Esophagus squamous epithelium (tissue), 4 donors: ENCODE measurements at regions not wholly inside any gene's neighbourhood (a gene's known extent, or its start where the extent isn't known, plus 50 kb on each side); places are given as distances from the start of the nearest gene placed in this dataset.

ENCODE experiments used
- POLR2A ChIP-seq, 4 donors: fragments of 450-650 bp; IDR thresholded peaks; one replicate each; pipeline ENCODE4 v1.6.1; 2017; ENCODE audit warnings: antibody characterized with exemption in 4 of 4, mild to moderate bottlenecking in 4 of 4, moderate library complexity in 3 of 4
- TF ChIP-seq, protein P1 (sequence below), 6 experiments: fragments of 450-650 bp in 4 of 6; fragments of 200-600 bp in 2 of 6; sonication (generic) in 2 of 6; IDR thresholded peaks; one replicate each; pipeline ENCODE4 v1.5.1; 2016 to 2019; ENCODE audit warnings: antibody characterized with exemption in 6 of 6, mild to moderate bottlenecking in 4 of 6, moderate library complexity in 4 of 6

DNA sequence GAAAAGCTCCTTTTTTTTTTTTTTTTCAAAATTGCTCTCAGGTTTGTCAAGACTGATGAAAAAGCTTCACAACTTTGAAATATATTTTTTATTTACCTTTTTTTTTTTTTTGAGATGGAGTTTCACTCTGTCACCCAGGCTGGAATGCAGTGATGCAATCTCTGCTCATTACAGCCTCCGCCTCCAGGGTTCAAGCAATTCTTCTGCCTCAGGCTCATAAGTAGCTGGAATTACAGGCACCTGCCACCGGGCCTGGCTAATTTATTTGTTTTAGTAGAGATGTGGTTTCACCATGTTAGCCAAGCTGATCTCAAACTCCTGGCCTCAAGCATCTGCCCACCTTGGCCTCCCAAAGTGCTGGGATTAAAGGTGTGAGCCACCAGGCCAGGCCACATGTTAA, 1515.0 kb downstream of the OTOL1 start:
- TF ChIP-seq, protein P1, sequence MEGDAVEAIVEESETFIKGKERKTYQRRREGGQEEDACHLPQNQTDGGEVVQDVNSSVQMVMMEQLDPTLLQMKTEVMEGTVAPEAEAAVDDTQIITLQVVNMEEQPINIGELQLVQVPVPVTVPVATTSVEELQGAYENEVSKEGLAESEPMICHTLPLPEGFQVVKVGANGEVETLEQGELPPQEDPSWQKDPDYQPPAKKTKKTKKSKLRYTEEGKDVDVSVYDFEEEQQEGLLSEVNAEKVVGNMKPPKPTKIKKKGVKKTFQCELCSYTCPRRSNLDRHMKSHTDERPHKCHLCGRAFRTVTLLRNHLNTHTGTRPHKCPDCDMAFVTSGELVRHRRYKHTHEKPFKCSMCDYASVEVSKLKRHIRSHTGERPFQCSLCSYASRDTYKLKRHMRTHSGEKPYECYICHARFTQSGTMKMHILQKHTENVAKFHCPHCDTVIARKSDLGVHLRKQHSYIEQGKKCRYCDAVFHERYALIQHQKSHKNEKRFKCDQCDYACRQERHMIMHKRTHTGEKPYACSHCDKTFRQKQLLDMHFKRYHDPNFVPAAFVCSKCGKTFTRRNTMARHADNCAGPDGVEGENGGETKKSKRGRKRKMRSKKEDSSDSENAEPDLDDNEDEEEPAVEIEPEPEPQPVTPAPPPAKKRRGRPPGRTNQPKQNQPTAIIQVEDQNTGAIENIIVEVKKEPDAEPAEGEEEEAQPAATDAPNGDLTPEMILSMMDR (IDR thresholded peaks at IDR 0.05) = no peak
- TF ChIP-seq POLR2A (IDR thresholded peaks at IDR 0.05) = no peak
